Calu3 (cell line): ENCODE measurements at regions not wholly inside any gene's neighbourhood (a gene's known extent, or its start where the extent isn't known, plus 50 kb on each side); places are given as distances from the start of the nearest gene placed in this dataset.

ENCODE experiments used
- BruUV-seq: library from RNA; stranded (reverse); fragments of 400-500 nt; replicated peaks from 2 replicates; lab custom pipeline; 2021; lab: Mats Ljungman, UMichigan
- CTCF ChIA-PET: fragments of 300-600 bp; sonication (Branson Sonifier 250); formaldehyde crosslinking; loops from one replicate; lab custom pipeline; 2022; ENCODE audit warnings: antibody characterized with exemption; lab: Charles Lee
- DNase-seq: peaks from one replicate; pipeline ENCODE4 v3.0.0; 2022
- H3K27ac Mint-ChIP-seq: one replicate; pipeline ENCODE4 v1.8.0; 2022; ENCODE audit warnings: mixed read lengths; ENCODE audit not compliant: unreplicated experiment
- H3K27me3 Mint-ChIP-seq: one replicate; pipeline ENCODE4 v1.8.0; 2022; ENCODE audit warnings: mixed read lengths; ENCODE audit not compliant: unreplicated experiment
- H3K36me3 Mint-ChIP-seq: one replicate; pipeline ENCODE4 v1.8.0; 2022; ENCODE audit warnings: mild to moderate bottlenecking, moderate library complexity, mixed read lengths; ENCODE audit not compliant: insufficient read depth, unreplicated experiment
- H3K4me1 Mint-ChIP-seq: one replicate; pipeline ENCODE4 v1.8.0; 2022; ENCODE audit warnings: mild to moderate bottlenecking, low read depth, mixed read lengths; ENCODE audit not compliant: unreplicated experiment
- H3K4me3 Mint-ChIP-seq: one replicate; pipeline ENCODE4 v1.8.0; 2022; ENCODE audit warnings: mild to moderate bottlenecking, low read depth, moderate library complexity, mixed read lengths; ENCODE audit not compliant: unreplicated experiment
- H3K9me3 Mint-ChIP-seq: one replicate; pipeline ENCODE4 v1.8.0; 2022; ENCODE audit warnings: low read depth, mixed read lengths; ENCODE audit not compliant: unreplicated experiment
- CTCF ChIP-seq: fragments of 200-600 bp; IDR thresholded peaks from one replicate; pipeline ENCODE4 v1.8.0; 2022; ENCODE audit warnings: antibody characterized with exemption; ENCODE audit not compliant: unreplicated experiment
- intact Hi-C: fragments of 100-400 bp; cut with micrococcal nuclease; formaldehyde crosslinking; loops from one replicate; pipeline ENCODE4 v1.10.0; 2022; ENCODE audit not compliant: unreplicated experiment

GRCh38 chr1:223466151-223466550 lies 72.9 kb downstream of the CCDC185 start:
- Mint-ChIP-seq H3K4me3 (no peak overlapping the region), H3K4me1 (no peaks in the 10 kb centered on the region), H3K27me3 (peaks cover 57% of the 10 kb centered on the region), H3K27ac (no peak overlapping the region), H3K36me3 (no peaks in the 10 kb centered on the region), H3K9me3 (no peaks in the 10 kb centered on the region)
- intact Hi-C loops: no loop called here
- CTCF ChIA-PET: interaction anchor here (0.5 kb wide), 1 partner anchor 35 kb away, joined by 3 read pairs; no protein-coding TSS in a partner anchor
- no TSS peak for BruUV-seq
- no peak for DNase-seq
- TF ChIP-seq CTCF: no peak

- H3K27me3 Mint-ChIP-seq: peaks cover 95% of the 10 kb centered on the region
- intact Hi-C loops: no loop called here
- no peaks in the 10 kb centered on the region for H3K9me3 Mint-ChIP-seq
- H3K36me3 Mint-ChIP-seq: no peaks in the 10 kb centered on the region
- TF ChIP-seq CTCF: no peak
- H3K4me1 Mint-ChIP-seq: no peaks in the 10 kb centered on the region
- no TSS peak for BruUV-seq
- DNase-seq: no peak
- CTCF ChIA-PET: interaction anchor here (0.6 to 1.1 kb wide), 2 partner anchors 13 to 22 kb away, joined by 3 to 4 read pairs; no protein-coding TSS in a partner anchor
- H3K27ac Mint-ChIP-seq: no peak overlapping the region
- no peak overlapping the region for H3K4me3 Mint-ChIP-seq
These were observed 78.4 kb downstream of the CCDC185 start for GRCh38 chr1:223471566-223471965.

- BruUV-seq: no TSS peak
- no peak for DNase-seq
- intact Hi-C loops: no loop called here
- Mint-ChIP-seq H3K9me3 (no peaks in the 10 kb centered on the region), H3K27me3 (peaks cover 95% of the 10 kb centered on the region), H3K4me1 (no peaks in the 10 kb centered on the region), H3K4me3 (no peak overlapping the region), H3K36me3 (no peaks in the 10 kb centered on the region), H3K27ac (no peak overlapping the region)
- CTCF ChIA-PET: interaction anchor here (0.6 to 1.1 kb wide), 2 partner anchors 12 to 22 kb away, joined by 3 to 4 read pairs; no protein-coding TSS in a partner anchor
- TF ChIP-seq CTCF: no peak
These were observed 78.8 kb downstream of the CCDC185 start for GRCh38 chr1:223472057-223472456.

GRCh38 chr1:223473601-223474344 lies 80.6 kb downstream of the CCDC185 start:
- intact Hi-C loops: no loop called here
- Mint-ChIP-seq H3K36me3 (no peaks in the 10 kb centered on the region), H3K27ac (no peak overlapping the region), H3K4me3 (no peak overlapping the region), H3K9me3 (no peaks in the 10 kb centered on the region), H3K4me1 (no peaks in the 10 kb centered on the region), H3K27me3 (peaks cover 95% of the 10 kb centered on the region)
- TF ChIP-seq CTCF: no peak
- no peak for DNase-seq
- CTCF ChIA-PET: interaction anchor here (0.8 kb wide), 1 partner anchor 11 kb away, joined by 3 read pairs; no protein-coding TSS in a partner anchor
- BruUV-seq: no TSS peak
